ENCODE measurements at regions not wholly inside any gene's neighbourhood (a gene's known extent, or its start where the extent isn't known, plus 50 kb on each side); places are given as distances from the start of the nearest gene placed in this dataset.

DNA sequence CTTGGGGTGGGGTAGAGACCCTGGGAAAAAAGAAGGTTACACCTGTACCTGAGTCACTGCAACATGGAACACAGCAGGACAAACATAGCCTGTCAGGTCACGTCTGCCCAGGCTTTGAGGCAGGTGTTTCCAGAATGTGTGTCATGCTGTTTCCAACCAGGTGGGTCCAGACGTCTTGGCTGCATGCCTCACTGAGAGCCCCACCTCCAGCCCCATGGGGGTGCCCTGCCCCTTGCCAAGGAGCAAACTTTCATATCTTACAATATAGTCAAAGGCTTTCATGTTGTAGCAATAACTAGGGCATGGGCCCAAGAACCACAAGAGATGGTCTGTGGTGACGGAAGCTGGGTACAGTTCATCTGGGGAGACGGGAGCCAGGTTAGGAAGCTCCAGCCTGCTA is 499.7 kb downstream of the BCL11A start:
- no peak for TF ChIP-seq CTCF (conservative IDR thresholded peaks at IDR 0.05)
- no peak for TF ChIP-seq EZH2 (IDR thresholded peaks at IDR 0.05; ENCODE audit: low read depth)

All from PC-9 (cell line).